ENCODE measurements at regions not wholly inside any gene's neighbourhood (a gene's known extent, or its start where the extent isn't known, plus 50 kb on each side); places are given as distances from the start of the nearest gene placed in this dataset.

- peaks cover 0 to 23% (median 13%) of the 10 kb centered on the region in 6 donors for H3K4me1 ChIP-seq
- 52 to 81% (median 70%) methylated on average over 1 of the region's 1 CpG for WGBS, 5 donors
- no peaks in the 10 kb centered on the region for H3K27me3 ChIP-seq (replicated peaks in 1 of 7)
- H3K4me3 ChIP-seq = no peak overlapping the region
- peaks cover 0 to 5% (median 0%) of the 10 kb centered on the region in 8 donors for H3K9me3 ChIP-seq
- intact Hi-C loops (cut with DNase I; ENCODE audit: low total_unique reads) = no loop called here
- H3K36me3 ChIP-seq = no peaks in the 10 kb centered on the region
- DNase-seq = no peak
- H3K27ac ChIP-seq = no peak overlapping the region
- TF ChIP-seq, protein P1, sequence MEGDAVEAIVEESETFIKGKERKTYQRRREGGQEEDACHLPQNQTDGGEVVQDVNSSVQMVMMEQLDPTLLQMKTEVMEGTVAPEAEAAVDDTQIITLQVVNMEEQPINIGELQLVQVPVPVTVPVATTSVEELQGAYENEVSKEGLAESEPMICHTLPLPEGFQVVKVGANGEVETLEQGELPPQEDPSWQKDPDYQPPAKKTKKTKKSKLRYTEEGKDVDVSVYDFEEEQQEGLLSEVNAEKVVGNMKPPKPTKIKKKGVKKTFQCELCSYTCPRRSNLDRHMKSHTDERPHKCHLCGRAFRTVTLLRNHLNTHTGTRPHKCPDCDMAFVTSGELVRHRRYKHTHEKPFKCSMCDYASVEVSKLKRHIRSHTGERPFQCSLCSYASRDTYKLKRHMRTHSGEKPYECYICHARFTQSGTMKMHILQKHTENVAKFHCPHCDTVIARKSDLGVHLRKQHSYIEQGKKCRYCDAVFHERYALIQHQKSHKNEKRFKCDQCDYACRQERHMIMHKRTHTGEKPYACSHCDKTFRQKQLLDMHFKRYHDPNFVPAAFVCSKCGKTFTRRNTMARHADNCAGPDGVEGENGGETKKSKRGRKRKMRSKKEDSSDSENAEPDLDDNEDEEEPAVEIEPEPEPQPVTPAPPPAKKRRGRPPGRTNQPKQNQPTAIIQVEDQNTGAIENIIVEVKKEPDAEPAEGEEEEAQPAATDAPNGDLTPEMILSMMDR (IDR thresholded peaks at IDR 0.05 in 8 of 11, conservative IDR thresholded peaks at IDR 0.05 in 3 of 11) = no peak
- TF ChIP-seq POLR2A (IDR thresholded peaks at IDR 0.05) (no peak), POLR2AphosphoS5 (IDR thresholded peaks at IDR 0.05) (no peak)
Observed at GRCh38 chr6:21984561-21984960, 312.3 kb downstream of the PRL start.

- H3K27me3 ChIP-seq (replicated peaks in 1 of 7) = no peaks in the 10 kb centered on the region
- H3K4me3 ChIP-seq = no peak overlapping the region
- H3K4me1 ChIP-seq = peaks cover 0 to 23% (median 13%) of the 10 kb centered on the region in 6 donors
- DNase-seq = no peak
- TF ChIP-seq, protein P1 (IDR thresholded peaks at IDR 0.05 in 8 of 11, conservative IDR thresholded peaks at IDR 0.05 in 3 of 11) = no peak
- no peak for TF ChIP-seq POLR2A (IDR thresholded peaks at IDR 0.05)
- TF ChIP-seq POLR2AphosphoS5 (IDR thresholded peaks at IDR 0.05) = no peak
- H3K36me3 ChIP-seq = no peaks in the 10 kb centered on the region
- H3K27ac ChIP-seq = peak overlapping the region in 1 of 8 donors; percentile 64
- intact Hi-C loops (cut with DNase I; ENCODE audit: low total_unique reads) = no loop called here
- 66 to 89% (median 82%) methylated on average over 1 of the region's 1 CpG for WGBS, 5 donors
- peaks cover 0 to 4% (median 0%) of the 10 kb centered on the region in 8 donors for H3K9me3 ChIP-seq
Observed at GRCh38 chr6:21985904-21986303, 310.9 kb downstream of the PRL start.

- DNase-seq = no peak
- Histone ChIP-seq H3K36me3 (no peaks in the 10 kb centered on the region), H3K27me3 (replicated peaks in 1 of 7) (no peaks in the 10 kb centered on the region), H3K4me1 (peaks cover 0 to 23% (median 13%) of the 10 kb centered on the region in 6 donors), H3K9me3 (no peaks in the 10 kb centered on the region), H3K27ac (peak overlapping the region in 7 of 8 donors; percentile 33 to 64 (median 56)), H3K4me3 (no peak overlapping the region)
- WGBS, 5 donors = 55 to 78% (median 61%) methylated on average over 6 of the region's 6 CpGs
- no peak for TF ChIP-seq POLR2AphosphoS5 (IDR thresholded peaks at IDR 0.05)
- TF ChIP-seq, protein P1 (IDR thresholded peaks at IDR 0.05 in 8 of 11, conservative IDR thresholded peaks at IDR 0.05 in 3 of 11) = no peak
- no peak for TF ChIP-seq POLR2A (IDR thresholded peaks at IDR 0.05)
- intact Hi-C loops (cut with DNase I; ENCODE audit: low total_unique reads) = no loop called here
Observed at GRCh38 chr6:21986703-21987102, 310.1 kb downstream of the PRL start.

- Histone ChIP-seq H3K9me3 (no peaks in the 10 kb centered on the region), H3K4me3 (peak overlapping the region in 2 of 8 donors; percentile 3 to 40), H3K27ac (peak overlapping the region; percentile 24 to 64 (median 58)), H3K27me3 (replicated peaks in 1 of 7) (no peaks in the 10 kb centered on the region), H3K36me3 (no peaks in the 10 kb centered on the region), H3K4me1 (peaks cover 0 to 23% (median 13%) of the 10 kb centered on the region in 6 donors)
- intact Hi-C loops (cut with DNase I; ENCODE audit: low total_unique reads) = no loop called here
- WGBS, 5 donors = 2 to 5% (median 4%) methylated on average over 9 of the region's 9 CpGs
- TF ChIP-seq, protein P1 (IDR thresholded peaks at IDR 0.05 in 8 of 11, conservative IDR thresholded peaks at IDR 0.05 in 3 of 11) = no peak
- TF ChIP-seq POLR2AphosphoS5 (IDR thresholded peaks at IDR 0.05) (peak in 1 of 3 donors; percentile 75), POLR2A (IDR thresholded peaks at IDR 0.05) (no peak)
- DNase-seq = no peak
Observed at GRCh38 chr6:21987501-21987957, 309.3 kb downstream of the PRL start.
